BLaER1 treated with 17β-estradiol and CSF1 and Interleukin-3, amounts not matched to agents 10 nM and 100 nM (cell line): ENCODE measurements at regions not wholly inside any gene's neighbourhood (a gene's known extent, or its start where the extent isn't known, plus 50 kb on each side); places are given as distances from the start of the nearest gene placed in this dataset.
"Not testable (repeated sequence)": the region's sequence is repeated elsewhere in the genome, so short reads cannot be mapped to it uniquely, and the experiment has no call there.

ENCODE experiments used
- H3K27ac ChIP-seq, 11 experiments: shearing (Covaris generic); formaldehyde crosslinking; 2 replicates each; pipeline ENCODE4 v1.8.1; 2022
- H3K27me3 ChIP-seq, 11 experiments: shearing (Covaris generic); formaldehyde crosslinking; 2 replicates each; pipeline ENCODE4 v1.8.1; 2022
- H3K36me3 ChIP-seq, 11 experiments: shearing (Covaris generic); formaldehyde crosslinking; 2 replicates each; pipeline ENCODE4 v1.8.1; 2022
- H3K4me1 ChIP-seq, 10 experiments: shearing (Covaris generic); formaldehyde crosslinking; 2 replicates each; pipeline ENCODE4 v1.8.1; 2022
- H3K4me2 ChIP-seq, 11 experiments: shearing (Covaris generic); formaldehyde crosslinking; 2 replicates each; pipeline ENCODE4 v1.8.1; 2022
- H3K4me3 ChIP-seq, 10 experiments: shearing (Covaris generic); formaldehyde crosslinking; 2 replicates each; pipeline ENCODE4 v1.8.1; 2022
- H3K9ac ChIP-seq, 11 experiments: shearing (Covaris generic); formaldehyde crosslinking; 2 replicates each; pipeline ENCODE4 v1.8.1; 2022
- H3K9me3 ChIP-seq, 11 experiments: shearing (Covaris generic); formaldehyde crosslinking; replicated peaks in 1 of 11; 2 replicates each; pipeline ENCODE4 v1.8.1; 2022
- H4K20me1 ChIP-seq, 11 experiments: shearing (Covaris generic); formaldehyde crosslinking; 2 replicates each; pipeline ENCODE4 v1.8.1; 2022
- Cebpa-rat ChIP-seq, 11 experiments: shearing (Covaris generic); IDR thresholded peaks; 2 replicates each; pipeline ENCODE4 v1.8.1; 2022

DNA sequence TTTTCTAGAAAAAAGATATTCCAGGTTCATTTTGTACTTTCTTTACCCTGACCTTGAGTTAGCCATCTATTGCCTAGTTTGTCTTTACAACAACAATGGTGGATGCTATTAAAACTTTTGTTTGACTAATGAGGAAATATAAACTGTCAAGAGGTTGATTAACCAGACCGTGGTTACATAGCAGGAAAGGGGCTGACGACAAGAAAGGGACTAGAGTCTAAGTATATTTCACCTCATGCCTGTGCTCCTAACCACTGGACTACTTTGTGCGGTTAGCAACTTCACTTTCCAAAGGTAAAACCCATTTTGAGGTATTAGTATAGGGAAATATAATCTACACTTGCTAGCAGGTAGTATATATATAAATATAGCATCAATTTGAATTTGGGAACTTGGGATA lies 327.1 kb downstream of the SATB1 start:
- Histone ChIP-seq H3K27ac (no peak overlapping the region), H4K20me1 (no peaks in the 10 kb centered on the region), H3K4me1 (peaks cover 0 to 21% (median 12%) of the 10 kb centered on the region in 10 experiments; a peak in 12 of 20 replicates), H3K4me3 (no peak overlapping the region), H3K27me3 (no peaks in the 10 kb centered on the region), H3K36me3 (peaks cover 0 to 12% (median 4%) of the 10 kb centered on the region in 11 experiments; a peak in 5 of 22 replicates), H3K4me2 (no peak overlapping the region), H3K9me3 (peaks cover 21 to 48% (median 30%) of the 10 kb centered on the region in 11 experiments), H3K9ac (no peak overlapping the region)
- TF ChIP-seq Cebpa-rat (IDR thresholded peaks at IDR 0.05) = no peak

DNA sequence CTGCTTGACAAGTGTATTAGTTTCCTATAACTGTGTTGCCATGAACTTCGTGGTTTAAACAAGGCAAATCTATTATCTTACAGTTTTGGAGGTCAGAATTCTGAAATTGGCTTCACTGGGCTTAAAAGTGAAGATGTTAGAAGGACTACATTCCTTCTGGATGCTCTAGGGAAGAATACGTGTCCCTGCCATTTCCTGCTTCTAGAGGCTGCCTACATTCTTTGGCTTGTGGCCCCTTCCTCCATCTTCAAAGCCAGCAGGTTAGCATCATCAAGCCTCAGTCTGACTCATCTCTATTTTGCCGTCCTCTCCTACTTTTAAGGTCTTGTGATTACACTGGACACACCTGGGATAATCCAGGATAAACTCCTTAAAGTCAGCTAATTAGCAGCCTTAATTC lies 327.7 kb downstream of the SATB1 start:
- Histone ChIP-seq H3K4me2 (no peak overlapping the region), H3K27ac (no peak overlapping the region), H3K9ac (no peak overlapping the region), H4K20me1 (no peaks in the 10 kb centered on the region), H3K9me3 (peaks cover 21 to 48% (median 30%) of the 10 kb centered on the region in 11 experiments), H3K4me1 (peaks cover 0 to 26% (median 14%) of the 10 kb centered on the region in 10 experiments; a peak in 12 of 20 replicates), H3K27me3 (no peaks in the 10 kb centered on the region), H3K4me3 (no peak overlapping the region), H3K36me3 (peaks cover 0 to 12% (median 4%) of the 10 kb centered on the region in 11 experiments; a peak in 5 of 22 replicates)
- TF ChIP-seq Cebpa-rat (IDR thresholded peaks at IDR 0.05) = no peak

DNA sequence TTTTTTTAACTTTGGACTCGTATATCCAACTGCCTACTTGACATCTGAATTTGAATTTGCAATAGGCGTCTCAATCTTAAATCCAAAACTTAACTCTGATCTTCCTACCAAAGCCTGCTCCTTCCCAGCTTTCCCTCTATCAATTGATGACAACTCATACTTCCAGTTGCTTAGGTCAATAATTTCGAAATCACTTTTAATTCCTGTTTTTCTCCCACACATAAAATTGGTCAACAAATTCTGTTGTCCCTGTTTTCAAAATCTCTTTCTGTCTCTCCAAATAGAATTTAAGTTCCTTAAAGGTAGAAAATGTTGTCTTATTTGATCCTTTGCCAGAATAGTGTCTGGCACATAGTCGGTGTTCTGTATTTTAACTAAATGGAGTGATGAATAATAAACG lies 332.4 kb downstream of the SATB1 start:
- Histone ChIP-seq H3K27me3 (no peaks in the 10 kb centered on the region), H3K4me2 (peak overlapping the region in 5 of 11 experiments; percentile 20 to 67 (median 40); a peak in 8 of 22 replicates), H3K9ac (no peak overlapping the region), H4K20me1 (no peaks in the 10 kb centered on the region), H3K4me3 (no peak overlapping the region), H3K36me3 (peaks cover 0 to 12% (median 4%) of the 10 kb centered on the region in 11 experiments; a peak in 6 of 22 replicates), H3K4me1 (peaks cover 5 to 22% (median 11%) of the 10 kb centered on the region in 10 experiments), H3K9me3 (peaks cover 18 to 42% (median 34%) of the 10 kb centered on the region in 11 experiments), H3K27ac (no peak overlapping the region)
- TF ChIP-seq Cebpa-rat (IDR thresholded peaks at IDR 0.05) = no peak

DNA sequence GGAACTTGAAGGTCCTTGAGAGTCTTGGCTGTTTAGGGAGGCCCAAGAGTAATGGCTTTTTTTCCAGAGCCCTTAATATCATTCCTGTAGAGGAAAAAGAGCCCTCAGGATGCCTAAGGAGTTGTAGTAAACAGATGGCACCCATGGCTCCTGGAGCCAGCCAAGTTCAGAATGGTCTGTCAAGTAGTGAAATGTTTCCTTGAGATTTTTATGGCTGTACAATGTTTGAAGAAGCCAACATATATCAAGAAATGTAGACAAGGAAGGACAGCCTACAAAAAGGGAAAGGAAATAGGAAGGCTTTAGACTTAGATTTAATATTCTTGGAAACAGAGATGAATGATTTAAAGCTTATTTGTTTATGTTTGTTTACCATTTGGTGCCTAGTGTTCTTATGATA lies 334.8 kb downstream of the SATB1 start:
- Histone ChIP-seq H3K4me1 (peaks cover 7 to 23% (median 17%) of the 10 kb centered on the region in 10 experiments), H3K9ac (no peak overlapping the region), H4K20me1 (no peaks in the 10 kb centered on the region), H3K27me3 (no peaks in the 10 kb centered on the region), H3K4me2 (no peak overlapping the region), H3K9me3 (peaks cover 0 to 24% (median 12%) of the 10 kb centered on the region in 11 experiments; a peak in 13 of 22 replicates), H3K27ac (no peak overlapping the region), H3K36me3 (peaks cover 0 to 3% (median 0%) of the 10 kb centered on the region in 11 experiments; a peak in 1 of 22 replicates), H3K4me3 (no peak overlapping the region)
- no peak for TF ChIP-seq Cebpa-rat (IDR thresholded peaks at IDR 0.05)

DNA sequence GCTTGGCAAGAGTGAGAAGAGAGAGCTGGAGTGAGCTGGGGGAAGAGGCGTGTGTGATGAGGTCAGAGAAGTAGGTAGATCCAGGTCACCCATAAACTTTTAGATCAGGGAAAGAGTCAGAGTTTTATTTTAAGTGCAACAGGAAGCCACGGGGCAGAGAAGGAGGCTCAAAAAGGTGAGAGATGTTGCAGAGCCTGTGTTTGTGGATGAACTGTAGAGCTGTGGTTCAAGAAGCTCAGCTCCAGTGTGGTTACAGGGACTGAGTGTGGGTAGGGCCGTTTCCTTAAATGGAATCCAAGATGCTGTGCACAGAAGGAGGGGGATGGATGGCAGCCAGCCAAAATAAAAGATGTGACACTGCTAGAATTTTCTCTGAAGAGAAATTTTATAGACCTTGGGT lies 337.2 kb downstream of the SATB1 start:
- no peak for TF ChIP-seq Cebpa-rat (IDR thresholded peaks at IDR 0.05)
- no peak overlapping the region for H3K9ac ChIP-seq
- no peaks in the 10 kb centered on the region for H4K20me1 ChIP-seq
- peak overlapping the region in 9 of 11 experiments; percentile 38 to 64 (median 50); a peak in 16 of 22 replicates for H3K4me2 ChIP-seq
- peaks cover 0 to 5% (median 0%) of the 10 kb centered on the region in 11 experiments; a peak in 2 of 22 replicates for H3K36me3 ChIP-seq
- peaks cover 7 to 23% (median 16%) of the 10 kb centered on the region in 10 experiments for H3K4me1 ChIP-seq
- H3K27ac ChIP-seq = peak overlapping the region in 1 of 11 experiments; percentile 32; a peak in 2 of 22 replicates
- no peaks in the 10 kb centered on the region for H3K27me3 ChIP-seq
- no peak overlapping the region for H3K4me3 ChIP-seq
- peaks cover 0 to 29% (median 16%) of the 10 kb centered on the region in 11 experiments; a peak in 14 of 22 replicates for H3K9me3 ChIP-seq

DNA sequence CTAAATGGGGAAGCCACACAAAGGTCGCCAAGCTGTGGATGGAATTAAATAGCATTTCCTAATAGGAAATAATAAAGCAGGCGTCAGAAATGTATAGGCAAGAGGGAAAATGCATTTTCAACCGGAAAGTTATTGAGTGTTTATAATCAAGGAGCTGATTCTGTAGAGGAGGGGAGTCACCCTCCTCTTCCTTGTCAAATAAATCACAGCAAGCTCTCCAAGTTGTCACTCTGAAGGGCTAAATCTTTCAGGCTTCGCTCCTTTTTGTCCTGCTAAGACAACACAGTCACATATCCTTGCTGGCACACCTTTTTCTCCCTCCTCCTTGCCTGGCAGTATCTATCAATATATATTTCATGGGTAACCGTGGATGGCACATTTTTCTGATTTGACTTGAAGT lies 338.4 kb downstream of the SATB1 start:
- no peak overlapping the region for H3K9ac ChIP-seq
- no peak overlapping the region for H3K4me2 ChIP-seq
- H4K20me1 ChIP-seq = no peaks in the 10 kb centered on the region
- no peak overlapping the region for H3K27ac ChIP-seq
- peaks cover 0 to 29% (median 16%) of the 10 kb centered on the region in 11 experiments; a peak in 14 of 22 replicates for H3K9me3 ChIP-seq
- no peaks in the 10 kb centered on the region for H3K27me3 ChIP-seq
- no peak for TF ChIP-seq Cebpa-rat (IDR thresholded peaks at IDR 0.05)
- H3K4me1 ChIP-seq = peaks cover 4 to 23% (median 9%) of the 10 kb centered on the region in 10 experiments; a peak in 17 of 20 replicates
- peaks cover 0 to 5% (median 0%) of the 10 kb centered on the region in 11 experiments; a peak in 2 of 22 replicates for H3K36me3 ChIP-seq
- H3K4me3 ChIP-seq = no peak overlapping the region

DNA sequence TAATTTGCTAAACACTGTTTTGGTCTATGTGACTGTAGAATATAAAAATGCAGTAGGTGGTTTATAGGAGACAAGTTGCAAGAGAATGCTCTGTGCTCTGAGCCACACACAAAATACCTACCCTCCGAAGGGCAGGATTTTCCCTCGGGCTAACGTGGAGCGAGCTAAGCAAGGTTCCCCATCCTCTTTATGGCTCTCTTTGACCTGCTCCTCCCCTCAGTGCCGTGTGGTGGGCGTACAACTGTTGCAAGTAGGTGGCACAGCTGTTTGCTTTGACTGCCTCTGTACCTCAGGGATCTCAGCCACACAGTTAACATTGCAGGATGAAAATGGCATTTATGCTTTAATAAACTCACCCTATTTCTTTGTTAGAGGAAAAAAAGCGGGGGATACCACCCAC lies 339.1 kb downstream of the SATB1 start:
- Histone ChIP-seq H4K20me1 (no peaks in the 10 kb centered on the region), H3K4me3 (no peak overlapping the region), H3K9ac (no peak overlapping the region), H3K27ac (no peak overlapping the region), H3K36me3 (peaks cover 0 to 5% (median 0%) of the 10 kb centered on the region in 11 experiments; a peak in 2 of 22 replicates), H3K4me1 (peaks cover 4 to 23% (median 9%) of the 10 kb centered on the region in 10 experiments; a peak in 17 of 20 replicates), H3K27me3 (no peaks in the 10 kb centered on the region), H3K9me3 (peaks cover 0 to 29% (median 16%) of the 10 kb centered on the region in 11 experiments; a peak in 14 of 22 replicates), H3K4me2 (no peak overlapping the region)
- no peak for TF ChIP-seq Cebpa-rat (IDR thresholded peaks at IDR 0.05)

DNA sequence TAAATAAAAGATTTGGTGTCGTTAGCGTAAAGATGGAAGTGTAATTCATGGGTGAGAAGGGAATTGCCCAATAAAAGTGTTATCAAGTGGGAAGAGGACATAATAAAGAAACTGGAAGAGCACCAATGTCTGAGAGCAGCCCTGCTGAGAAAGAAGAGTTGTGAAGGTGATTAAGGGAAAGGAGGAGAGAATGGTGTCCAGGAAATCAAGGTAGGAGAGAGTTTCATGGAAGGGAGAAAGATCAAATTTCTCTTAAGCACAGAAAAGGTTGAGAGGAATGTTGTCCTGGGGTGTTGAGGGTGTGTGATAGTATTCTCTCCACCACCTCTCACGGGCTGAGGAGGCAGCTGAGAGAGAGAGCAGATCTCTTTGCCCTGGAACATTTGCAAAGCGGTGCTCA lies 339.7 kb downstream of the SATB1 start:
- Histone ChIP-seq H3K27me3 (no peaks in the 10 kb centered on the region), H3K9me3 (peaks cover 0 to 29% (median 16%) of the 10 kb centered on the region in 11 experiments; a peak in 14 of 22 replicates), H3K4me2 (no peak overlapping the region), H4K20me1 (no peaks in the 10 kb centered on the region), H3K4me3 (no peak overlapping the region), H3K27ac (no peak overlapping the region), H3K9ac (no peak overlapping the region), H3K4me1 (peaks cover 5 to 23% (median 11%) of the 10 kb centered on the region in 10 experiments; a peak in 19 of 20 replicates), H3K36me3 (peaks cover 0 to 5% (median 0%) of the 10 kb centered on the region in 11 experiments; a peak in 2 of 22 replicates)
- TF ChIP-seq Cebpa-rat (IDR thresholded peaks at IDR 0.05) = no peak

DNA sequence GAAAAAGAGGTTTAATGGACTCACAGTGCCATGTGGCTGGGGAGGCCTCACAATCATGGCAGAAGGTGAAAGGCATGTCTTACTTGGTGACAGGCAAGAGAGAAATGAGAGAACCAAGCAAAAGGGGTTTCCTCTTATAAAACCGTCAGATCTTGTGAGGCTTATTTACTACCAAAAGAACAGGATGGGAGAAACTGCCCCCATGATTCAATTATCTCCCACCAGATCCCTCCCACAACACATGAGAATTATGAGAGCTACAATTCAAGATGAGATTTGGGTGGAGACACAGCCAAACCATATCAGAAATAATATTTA lies 340.8 kb upstream of the TBC1D5 start:
- H4K20me1 ChIP-seq, H3K9ac ChIP-seq, H3K4me3 ChIP-seq, H3K4me2 ChIP-seq, H3K27me3 ChIP-seq, H3K27ac ChIP-seq, H3K36me3 ChIP-seq: not testable (repeated sequence)
- Histone ChIP-seq H3K9me3 (peaks cover 0 to 12% (median 7%) of the 10 kb centered on the region in 11 experiments; a peak in 9 of 22 replicates), H3K4me1 (peaks cover 18 to 29% (median 24%) of the 10 kb centered on the region in 10 experiments)
